Erythroblast (primary cell): ENCODE measurements at regions not wholly inside any gene's neighbourhood (a gene's known extent, or its start where the extent isn't known, plus 50 kb on each side); places are given as distances from the start of the nearest gene placed in this dataset.
"Not testable (repeated sequence)": the region's sequence is repeated elsewhere in the genome, so short reads cannot be mapped to it uniquely, and the experiment has no call there.

Source experiments
- GATA1 ChIP-seq: IDR thresholded peaks from 2 replicates; pipeline ENCODE4 v1.6.1; 2011; ENCODE audit warnings: low read depth, mild to moderate bottlenecking, control low read depth, low read length, moderate library complexity
- POLR2A ChIP-seq: IDR thresholded peaks from 2 replicates; pipeline ENCODE4 v1.6.1; 2011; ENCODE audit warnings: mild to moderate bottlenecking, low read length

DNA sequence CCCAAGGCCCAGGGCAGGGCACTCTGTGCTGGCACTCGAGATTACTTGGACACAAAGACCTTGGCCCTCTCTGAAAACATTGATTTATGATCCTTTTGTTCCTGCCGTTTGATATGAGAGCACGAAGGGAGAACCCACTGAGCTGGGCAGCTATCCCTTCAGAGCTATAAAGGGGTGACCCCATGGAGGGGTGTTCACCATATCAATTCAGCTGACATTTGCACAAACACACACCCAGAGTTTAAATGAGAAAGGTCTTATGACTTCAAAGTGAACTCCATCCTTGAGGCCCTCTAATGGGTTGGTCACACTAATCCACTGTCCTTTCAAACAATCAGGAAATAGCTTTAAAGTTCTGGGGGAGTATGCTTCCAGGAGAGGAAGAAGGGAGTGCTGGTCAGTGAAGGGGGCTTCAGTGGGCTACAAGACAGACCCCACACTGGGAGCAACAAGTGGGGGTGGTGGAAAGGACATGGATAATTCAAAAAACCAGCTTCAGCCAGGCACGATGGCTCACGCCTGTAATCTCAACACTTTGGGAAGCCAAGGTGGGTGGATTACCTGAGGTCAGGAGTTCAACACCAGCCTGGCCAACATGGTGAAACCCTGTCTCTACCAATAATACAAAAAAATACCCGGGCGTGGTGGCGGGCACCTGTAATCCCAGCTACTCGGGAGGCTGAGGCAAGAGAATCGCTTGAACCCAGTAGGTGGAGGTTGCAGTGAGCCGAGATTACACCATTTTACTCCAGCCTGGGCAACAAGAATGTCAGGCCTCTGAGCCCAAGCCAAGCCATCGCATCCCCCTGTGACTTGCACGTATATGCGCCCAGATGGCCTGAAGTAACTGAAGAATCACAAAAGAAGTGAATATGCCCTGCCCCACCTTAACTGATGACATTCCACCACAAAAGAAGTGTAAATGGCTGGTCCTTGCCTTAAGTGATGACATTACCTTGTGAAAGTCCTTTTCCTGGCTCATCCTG is 97.1 kb upstream of the RAB4A start:
- TF ChIP-seq POLR2A, GATA1: not testable (repeated sequence)
